ENCODE measurements at regions not wholly inside any gene's neighbourhood (a gene's known extent, or its start where the extent isn't known, plus 50 kb on each side); places are given as distances from the start of the nearest gene placed in this dataset.

- Histone ChIP-seq H3K9me1 (ENCODE audit: control insufficient read depth, insufficient read depth, low read length) (no peaks in the 10 kb centered on the region), H2AFZ (ENCODE audit: low read depth, low read length) (no peak overlapping the region), H3K4me1 (replicated peaks in 1 of 2; ENCODE audit: control insufficient read depth in 2 of 2, insufficient read depth in 2 of 2, low read length in 2 of 2) (peaks cover 0 to 5% of the 10 kb centered on the region in 2 experiments; a peak in 3 of 5 replicates), H4K20me1 (replicated peaks; ENCODE audit: control insufficient read depth, insufficient read depth, low read length) (no peaks in the 10 kb centered on the region), H3K36me3 (ENCODE audit: control insufficient read depth, insufficient read depth, low read length) (no peaks in the 10 kb centered on the region), H3K4me2 (ENCODE audit: insufficient read depth, low read length) (no peak overlapping the region), H3K4me3 (no peak overlapping the region), H3K79me2 (ENCODE audit: control insufficient read depth, insufficient read depth, low read length) (no peaks in the 10 kb centered on the region), H3K9me3 (replicated peaks; ENCODE audit: control insufficient read depth, insufficient read depth, low read depth, low read length) (no peaks in the 10 kb centered on the region), H3K9ac (ENCODE audit: insufficient read depth in 1 of 2, low read depth in 2 of 2, low read length in 2 of 2) (no peak overlapping the region), H3K27me3 (ENCODE audit: control insufficient read depth in 2 of 2, insufficient read depth in 2 of 2, low read length in 2 of 2) (no peaks in the 10 kb centered on the region), H3K27ac (ENCODE audit: extremely low read depth, low read depth, low read length) (no peak overlapping the region)
- no TSS peak for BruUV-seq (replicated peaks)
- no peak for ATAC-seq
- 64% methylated on average over 1 of the region's 1 CpG for WGBS (ENCODE audit: insufficient coverage, low coverage, missing lambda C conversion rate)
- intact Hi-C loops (cut with micrococcal nuclease), result no loop called here
- no peak for TF ChIP-seq EP300 (IDR thresholded peaks at IDR 0.05; ENCODE audit: low read length)
- TF ChIP-seq HNRNPK (IDR thresholded peaks at IDR 0.05; ENCODE audit: low read depth, low read length, poor library complexity, severe bottlenecking), result no peak
- TF ChIP-seq NCOA2 (IDR thresholded peaks at IDR 0.05; ENCODE audit: partially characterized antibody in 2 of 2), result no peak
- no peak for TF ChIP-seq SMARCC2 (IDR thresholded peaks at IDR 0.05; ENCODE audit: low read depth)
- no peak for TF ChIP-seq RFX5 (IDR thresholded peaks at IDR 0.05; ENCODE audit: low read depth, low read length)
- TF ChIP-seq ZNF586 (CRISPR knock-in tag; conservative IDR thresholded peaks at IDR 0.05), result no peak
- TF ChIP-seq LCOR (CRISPR knock-in tag; IDR thresholded peaks at IDR 0.05), result no peak
- TF ChIP-seq BACH1 (tag; IDR thresholded peaks at IDR 0.05), result no peak
- no peak for TF ChIP-seq POLR2G (IDR thresholded peaks at IDR 0.05; ENCODE audit: low read depth, low read length)
- no peak for TF ChIP-seq BRCA1 (IDR thresholded peaks at IDR 0.05)
- no peak for TF ChIP-seq BRCA1 (CRISPR knock-in tag; IDR thresholded peaks at IDR 0.05)
- no peak for TF ChIP-seq NFXL1 (CRISPR knock-in tag; IDR thresholded peaks at IDR 0.05)
- TF ChIP-seq, protein P1, sequence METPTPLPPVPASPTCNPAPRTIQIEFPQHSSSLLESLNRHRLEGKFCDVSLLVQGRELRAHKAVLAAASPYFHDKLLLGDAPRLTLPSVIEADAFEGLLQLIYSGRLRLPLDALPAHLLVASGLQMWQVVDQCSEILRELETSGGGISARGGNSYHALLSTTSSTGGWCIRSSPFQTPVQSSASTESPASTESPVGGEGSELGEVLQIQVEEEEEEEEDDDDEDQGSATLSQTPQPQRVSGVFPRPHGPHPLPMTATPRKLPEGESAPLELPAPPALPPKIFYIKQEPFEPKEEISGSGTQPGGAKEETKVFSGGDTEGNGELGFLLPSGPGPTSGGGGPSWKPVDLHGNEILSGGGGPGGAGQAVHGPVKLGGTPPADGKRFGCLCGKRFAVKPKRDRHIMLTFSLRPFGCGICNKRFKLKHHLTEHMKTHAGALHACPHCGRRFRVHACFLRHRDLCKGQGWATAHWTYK (CRISPR knock-in tag; IDR thresholded peaks at IDR 0.05), result no peak
- no peak for TF ChIP-seq ADNP (tag; IDR thresholded peaks at IDR 0.05)
- TF ChIP-seq EGR1 (conservative IDR thresholded peaks at IDR 0.05), result no peak
- TF ChIP-seq YY1 (IDR thresholded peaks at IDR 0.05; ENCODE audit: borderline replicate concordance in 1 of 3, control insufficient read depth in 1 of 3, extremely low read depth in 1 of 3, insufficient read depth in 3 of 3, insufficient read length in 1 of 3, insufficient replicate concordance in 2 of 3, low read depth in 1 of 3, low read length in 2 of 3), result no peak
- no peak for TF ChIP-seq KDM2B (CRISPR knock-in tag; IDR thresholded peaks at IDR 0.05)
- no peak for TF ChIP-seq ARID1B (IDR thresholded peaks at IDR 0.05)
- no peak for TF ChIP-seq ZNF12 (CRISPR knock-in tag; IDR thresholded peaks at IDR 0.05)
- no peak for DNase-seq (ENCODE audit: extremely low read depth in 1 of 4, low spot score in 3 of 4)
- CTCF ChIA-PET (ENCODE audit: low intra/inter-chr PET ratio), result no interaction called here
- POLR2A ChIA-PET, result no interaction called here
- no peak for FAIRE-seq
- in situ Hi-C loops (cut with MboI), result no loop called here
These were observed 338.3 kb upstream of the RGS6 start for GRCh38 chr14:71593966-71594365.

Measured in K562 (cell line).